K562 (cell line): ENCODE measurements at regions not wholly inside any gene's neighbourhood (a gene's known extent, or its start where the extent isn't known, plus 50 kb on each side); places are given as distances from the start of the nearest gene placed in this dataset.

Source experiments
- ATAC-seq: fragments of 200-7000 bp; cut with Tn5 transposase; 3 replicates; pipeline ENCODE4 v1.9.1; 2020; ENCODE audit warnings: moderate library complexity
- BruUV-seq: library from RNA; stranded (reverse); fragments of 400-500 nt; replicated peaks from 2 replicates; lab custom pipeline; 2021; lab: Mats Ljungman, UMichigan
- CTCF ChIA-PET: fragments of 300-600 bp; formaldehyde crosslinking; extraction: SDS; loops from one replicate; lab custom pipeline; 2021; ENCODE audit warnings: low intra/inter-chr PET ratio; lab: Yijun Ruan, JAX
- POLR2A ChIA-PET: fragments of 300-600, 350-650 bp; sonication (Branson Sonifier 250); formaldehyde crosslinking; extraction: SDS; loops from one replicate; lab custom pipeline; 2021; ENCODE audit warnings: antibody characterized with exemption, inconsistent platforms; lab: Yijun Ruan, JAX
- DNase-seq, 4 experiments: peaks; one replicate each; pipeline versions ENCODE4 v3.0.0 to v3.0.0-alpha.2; 2011 to 2018; ENCODE audit warnings: low spot score in 3 of 4, mixed read lengths in 3 of 4; ENCODE audit errors: extremely low read depth in 1 of 4
- FAIRE-seq: peaks from 2 replicates; lab custom pipeline; 2011; peaks lifted over from hg19 to GRCh38; lab: Jason Lieb, UNC
- H2AFZ ChIP-seq: 2 replicates; pipeline ENCODE4 v1.6.0; 2011; ENCODE audit warnings: low read depth, low read length, control low read depth, inconsistent platforms
- H3K27ac ChIP-seq: fragments of 200-600 bp; 3 replicates; pipeline ENCODE4 v1.8.0; 2011; ENCODE audit warnings: low read depth, mild to moderate bottlenecking, control low read depth, inconsistent platforms, low read length, moderate library complexity, mixed read lengths; ENCODE audit errors: extremely low read depth
- H3K27me3 ChIP-seq, 2 experiments: fragments of 300-600 bp in 1 of 2; 2 replicates in 1 of 2; 3 replicates in 1 of 2; pipeline versions ENCODE4 v1.6.0 to v1.8.0; 2011; ENCODE audit warnings: inconsistent platforms in 2 of 2, low read length in 2 of 2, mild to moderate bottlenecking in 1 of 2, mixed read lengths in 1 of 2, moderate library complexity in 1 of 2; ENCODE audit not compliant: control insufficient read depth in 2 of 2, insufficient read depth in 2 of 2
- H3K36me3 ChIP-seq: fragments of 300-600 bp; 3 replicates; pipeline ENCODE4 v1.8.0; 2011; ENCODE audit warnings: mild to moderate bottlenecking, low read length, inconsistent platforms; ENCODE audit not compliant: control insufficient read depth, insufficient read depth
- H3K4me1 ChIP-seq, 2 experiments: fragments of 200-600 bp in 1 of 2; replicated peaks in 1 of 2; 2 replicates in 1 of 2; 3 replicates in 1 of 2; pipeline versions ENCODE4 v1.5.1 to v1.8.0; 2011; ENCODE audit warnings: inconsistent platforms in 2 of 2, low read length in 2 of 2, mild to moderate bottlenecking in 1 of 2, mixed read lengths in 1 of 2, moderate library complexity in 1 of 2; ENCODE audit not compliant: control insufficient read depth in 2 of 2, insufficient read depth in 2 of 2
- H3K4me2 ChIP-seq: 2 replicates; pipeline ENCODE4 v1.6.1; 2011; ENCODE audit warnings: low read length, control low read depth, inconsistent platforms, mixed read lengths; ENCODE audit not compliant: insufficient read depth
- H3K4me3 ChIP-seq: fragments of 200-600 bp; sonication (generic), shearing (Covaris generic); 2 replicates; pipeline ENCODE4 v1.5.1; 2016; ENCODE audit warnings: control low read depth, inconsistent platforms
- H3K79me2 ChIP-seq: fragments of 200-600 bp; 3 replicates; pipeline ENCODE4 v1.8.0; 2011; ENCODE audit warnings: low read length, inconsistent platforms; ENCODE audit not compliant: control insufficient read depth, insufficient read depth
- H3K9ac ChIP-seq, 2 experiments: 2 replicates each; pipeline versions ENCODE4 v1.6.0 to v1.6.1; 2011; ENCODE audit warnings: low read depth in 2 of 2, low read length in 2 of 2, control low read depth in 1 of 2, inconsistent platforms in 1 of 2, mild to moderate bottlenecking in 1 of 2, mixed read lengths in 1 of 2; ENCODE audit not compliant: insufficient read depth in 1 of 2
- H3K9me1 ChIP-seq: one replicate; pipeline ENCODE4 v1.6.0; 2011; ENCODE audit warnings: inconsistent platforms, mild to moderate bottlenecking, low read length, moderate library complexity; ENCODE audit not compliant: control insufficient read depth, insufficient read depth
- H3K9me3 ChIP-seq: replicated peaks from 2 replicates; pipeline ENCODE4 v1.5.1; 2011; ENCODE audit warnings: low read depth, low read length, inconsistent platforms; ENCODE audit not compliant: control insufficient read depth, insufficient read depth
- H4K20me1 ChIP-seq: replicated peaks from 2 replicates; pipeline ENCODE4 v1.6.1; 2011; ENCODE audit warnings: low read length, inconsistent platforms, mixed read lengths; ENCODE audit not compliant: control insufficient read depth, insufficient read depth
- FOXJ3 ChIP-seq: sonication (generic); formaldehyde crosslinking; IDR thresholded peaks from 2 replicates; pipeline ENCODE4 v1.4.0; 2020; ENCODE audit warnings: mild to moderate bottlenecking, missing genetic modification reagents
- NR4A1 ChIP-seq, 2 experiments: fragments of 250-450 bp in 1 of 2; fragments of 450-650 bp in 1 of 2; sonication (Bioruptor Pico) in 1 of 2; IDR thresholded peaks; 2 replicates each; pipeline versions ENCODE4 v1.4.0 to v1.6.1; 2016 to 2020; ENCODE audit warnings: mild to moderate bottlenecking in 2 of 2, missing compliant biosample characterization in 1 of 2, missing genetic modification characterization in 1 of 2, moderate library complexity in 1 of 2
- RUNX1 ChIP-seq: sonication (generic); IDR thresholded peaks from 2 replicates; pipeline ENCODE4 v1.6.1; 2016; ENCODE audit warnings: antibody characterized with exemption, low read depth
- ZBTB40 ChIP-seq, 2 experiments: fragments of 450-650 bp in 1 of 2; sonication (generic) in 1 of 2; formaldehyde crosslinking in 1 of 2; IDR thresholded peaks; 2 replicates each; pipeline versions ENCODE4 v1.7.1 to v1.9.0; 2016 to 2022; ENCODE audit warnings: inconsistent platforms in 1 of 2, mild to moderate bottlenecking in 1 of 2, missing genetic modification reagents in 1 of 2
- ZNF253 ChIP-seq: fragments of 250-450 bp; sonication (Bioruptor Pico); conservative IDR thresholded peaks from 2 replicates; pipeline ENCODE4 v1.6.1; 2021; ENCODE audit warnings: mild to moderate bottlenecking
- WGBS: fragments of 100-300 bp; shearing (Covaris generic); methylation state at CpG from one replicate; pipeline ENCODE4 v1.1.6; 2016; ENCODE audit warnings: low coverage, mixed read lengths; ENCODE audit not compliant: insufficient coverage; ENCODE audit errors: missing lambda C conversion rate; 5-methylcytosine and 5-hydroxymethylcytosine counted together
- in situ Hi-C: fragments of 300-500 bp; cut with MboI; formaldehyde crosslinking; loops from 4 replicates; pipeline ENCODE4 v1.15.0; 2018; ENCODE audit warnings: inconsistent platforms, mixed read lengths
- intact Hi-C: fragments of 100-400 bp; cut with micrococcal nuclease; formaldehyde crosslinking; loops from 2 replicates; pipeline ENCODE4 v1.14.2; 2022

GRCh38 chr4:97334348-97334747, 808.9 kb downstream of the STPG2 start:
- FAIRE-seq, result no peak
- Histone ChIP-seq H3K79me2 (no peaks in the 10 kb centered on the region), H4K20me1 (no peaks in the 10 kb centered on the region), H3K9ac (no peak overlapping the region), H3K27me3 (no peaks in the 10 kb centered on the region), H3K4me1 (no peaks in the 10 kb centered on the region), H3K9me1 (no peaks in the 10 kb centered on the region), H2AFZ (no peak overlapping the region), H3K9me3 (0 out of 2 replicates have a peak, but pooled peaks cover 1% of the 10 kb centered on the region), H3K4me2 (no peak overlapping the region), H3K36me3 (no peaks in the 10 kb centered on the region), H3K4me3 (no peak overlapping the region), H3K27ac (no peak overlapping the region)
- ChIA-PET CTCF (no interaction called here), POLR2A (no interaction called here)
- 0% methylated on average over 2 of the region's 2 CpGs for WGBS
- TF ChIP-seq ZNF253, result no peak
- no peak for ATAC-seq
- intact Hi-C loops, result no loop called here
- in situ Hi-C loops, result no loop called here
- DNase-seq, result no peak
- BruUV-seq, result no TSS peak

GRCh38 chr4:97349468-97350186, 793.6 kb downstream of the STPG2 start:
- no TSS peak for BruUV-seq
- ATAC-seq, result no peak
- WGBS, result 0% methylated on average over 1 of the region's 1 CpG
- H3K9ac ChIP-seq, result no peak overlapping the region
- ChIA-PET CTCF (no interaction called here), POLR2A (no interaction called here)
- no peaks in the 10 kb centered on the region for H3K79me2 ChIP-seq
- H3K9me1 ChIP-seq, result no peaks in the 10 kb centered on the region
- H3K27ac ChIP-seq, result no peak overlapping the region
- no peaks in the 10 kb centered on the region for H4K20me1 ChIP-seq
- intact Hi-C loops, result no loop called here
- H3K4me3 ChIP-seq, result no peak overlapping the region
- DNase-seq, result no peak
- H3K4me1 ChIP-seq, result no peaks in the 10 kb centered on the region
- H3K9me3 ChIP-seq, result no peaks in the 10 kb centered on the region
- no peaks in the 10 kb centered on the region for H3K36me3 ChIP-seq
- FAIRE-seq, result no peak
- in situ Hi-C loops, result no loop called here
- no peak overlapping the region for H2AFZ ChIP-seq
- H3K4me2 ChIP-seq, result no peak overlapping the region
- no peaks in the 10 kb centered on the region for H3K27me3 ChIP-seq
- TF ChIP-seq RUNX1 (no peak), ZBTB40 (IDR thresholded peaks at IDR 0.05) (no peak), ZBTB40 (CRISPR knock-in tag; IDR thresholded peaks at IDR 0.05) (no peak), NR4A1 (CRISPR knock-in tag; IDR thresholded peaks at IDR 0.05) (no peak), NR4A1 (tag; IDR thresholded peaks at IDR 0.05) (no peak), FOXJ3 (CRISPR knock-in tag) (no peak)
- TF ChIP-seq, all 486 proteins: peak for 0
